Esophagus squamous epithelium (tissue), 4 donors: ENCODE measurements at regions not wholly inside any gene's neighbourhood (a gene's known extent, or its start where the extent isn't known, plus 50 kb on each side); places are given as distances from the start of the nearest gene placed in this dataset.

Experiments used
- POLR2A ChIP-seq, 4 donors: fragments of 450-650 bp; IDR thresholded peaks; one replicate each; pipeline ENCODE4 v1.6.1; 2017; ENCODE audit warnings: antibody characterized with exemption in 4 of 4, mild to moderate bottlenecking in 4 of 4, moderate library complexity in 3 of 4
- TF ChIP-seq, protein P1 (sequence below), 6 experiments: fragments of 450-650 bp in 4 of 6; fragments of 200-600 bp in 2 of 6; sonication (generic) in 2 of 6; IDR thresholded peaks; one replicate each; pipeline ENCODE4 v1.5.1; 2016 to 2019; ENCODE audit warnings: antibody characterized with exemption in 6 of 6, mild to moderate bottlenecking in 4 of 6, moderate library complexity in 4 of 6

DNA sequence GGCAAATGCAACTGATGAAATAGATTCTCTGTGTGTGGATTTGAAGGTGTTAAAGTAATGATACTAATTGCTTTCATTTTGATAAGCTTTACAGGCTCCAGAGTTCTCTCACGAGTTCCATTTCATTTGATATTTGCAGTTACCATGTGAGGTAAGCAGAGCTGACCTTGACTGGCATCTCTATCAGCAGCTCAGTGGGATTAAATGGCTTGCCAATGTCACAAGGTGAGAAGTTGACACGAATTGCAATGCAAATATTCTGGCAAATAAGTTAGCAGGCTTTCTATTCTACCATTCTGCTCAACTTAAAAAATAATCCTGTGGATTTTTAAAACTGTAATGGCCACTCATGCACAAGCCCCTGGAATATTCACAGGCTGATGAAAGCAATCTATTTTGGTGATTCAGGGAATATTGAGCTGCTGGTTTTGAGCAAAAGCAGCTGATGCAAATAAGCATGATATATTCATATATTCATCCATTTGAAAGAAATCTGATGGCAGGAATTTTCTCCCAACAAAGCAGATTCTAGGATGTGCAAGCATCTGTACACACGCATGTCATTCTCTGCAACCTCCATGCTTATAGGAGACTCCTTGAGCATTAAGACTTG, 64.5 kb upstream of the ANKRD1 start:
- TF ChIP-seq POLR2A (IDR thresholded peaks at IDR 0.05) = no peak
- TF ChIP-seq, protein P1, sequence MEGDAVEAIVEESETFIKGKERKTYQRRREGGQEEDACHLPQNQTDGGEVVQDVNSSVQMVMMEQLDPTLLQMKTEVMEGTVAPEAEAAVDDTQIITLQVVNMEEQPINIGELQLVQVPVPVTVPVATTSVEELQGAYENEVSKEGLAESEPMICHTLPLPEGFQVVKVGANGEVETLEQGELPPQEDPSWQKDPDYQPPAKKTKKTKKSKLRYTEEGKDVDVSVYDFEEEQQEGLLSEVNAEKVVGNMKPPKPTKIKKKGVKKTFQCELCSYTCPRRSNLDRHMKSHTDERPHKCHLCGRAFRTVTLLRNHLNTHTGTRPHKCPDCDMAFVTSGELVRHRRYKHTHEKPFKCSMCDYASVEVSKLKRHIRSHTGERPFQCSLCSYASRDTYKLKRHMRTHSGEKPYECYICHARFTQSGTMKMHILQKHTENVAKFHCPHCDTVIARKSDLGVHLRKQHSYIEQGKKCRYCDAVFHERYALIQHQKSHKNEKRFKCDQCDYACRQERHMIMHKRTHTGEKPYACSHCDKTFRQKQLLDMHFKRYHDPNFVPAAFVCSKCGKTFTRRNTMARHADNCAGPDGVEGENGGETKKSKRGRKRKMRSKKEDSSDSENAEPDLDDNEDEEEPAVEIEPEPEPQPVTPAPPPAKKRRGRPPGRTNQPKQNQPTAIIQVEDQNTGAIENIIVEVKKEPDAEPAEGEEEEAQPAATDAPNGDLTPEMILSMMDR (IDR thresholded peaks at IDR 0.05) = no peak
